GM18505 (cell line): ENCODE measurements at regions not wholly inside any gene's neighbourhood (a gene's known extent, or its start where the extent isn't known, plus 50 kb on each side); places are given as distances from the start of the nearest gene placed in this dataset.
"Not testable (repeated sequence)": the region's sequence is repeated elsewhere in the genome, so short reads cannot be mapped to it uniquely, and the experiment has no call there.

Experiments used
- ATAC-seq: cut with Tn5 transposase; IDR thresholded peaks from one replicate; pipeline ENCODE4 v1.9.1; 2021; ENCODE audit not compliant: unreplicated experiment
- POLR2A ChIP-seq: IDR thresholded peaks from 4 replicates; pipeline ENCODE4 v1.6.1; 2011; ENCODE audit warnings: borderline replicate concordance; ENCODE audit not compliant: insufficient read depth, insufficient read length; ENCODE audit errors: extremely low read depth

- ATAC-seq, result no peak
- TF ChIP-seq POLR2A, result no peak
Observed at GRCh38 chr5:130651440-130651839, 513.6 kb downstream of the HINT1 start.

DNA sequence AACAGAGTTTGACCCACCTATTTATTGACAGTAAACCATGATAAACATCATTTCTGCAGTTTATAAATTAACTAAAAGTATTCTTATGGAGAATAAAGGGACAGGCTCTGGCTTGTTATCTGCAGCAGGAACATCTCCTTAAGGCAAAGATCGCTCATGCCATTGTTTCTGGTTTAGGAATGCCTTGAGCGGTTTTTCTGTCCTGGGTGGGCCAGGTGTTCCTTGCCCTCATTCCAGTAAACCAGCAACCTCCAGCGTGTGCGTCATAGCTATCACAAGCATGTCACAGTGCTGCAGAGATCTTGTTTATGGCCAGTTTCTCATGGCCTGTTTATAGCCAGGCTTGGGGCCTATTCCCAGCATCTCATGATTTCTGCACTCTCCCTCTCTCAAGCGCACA, 521.7 kb downstream of the HINT1 start:
- no peak for TF ChIP-seq POLR2A
- ATAC-seq, result no peak

DNA sequence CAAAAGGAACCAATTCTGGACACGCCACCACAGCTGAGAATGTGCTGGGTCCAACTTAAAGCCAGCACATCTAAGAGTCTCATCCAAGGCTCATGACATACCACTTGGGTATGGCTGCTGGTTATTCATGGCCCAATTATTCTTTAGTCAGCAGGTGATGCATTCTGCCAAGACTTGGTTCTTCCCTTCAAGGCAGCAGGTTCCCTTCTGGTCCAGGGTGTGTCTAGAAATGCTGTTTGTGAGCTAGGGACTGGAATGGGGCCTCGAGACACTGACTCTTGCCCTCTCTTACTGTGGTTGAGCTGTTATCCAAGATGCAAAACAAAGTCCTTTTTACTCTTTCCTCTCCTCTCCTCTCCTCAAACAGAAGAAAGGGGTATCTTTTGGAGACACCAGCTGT, 522.6 kb downstream of the HINT1 start:
- no peak for ATAC-seq

GRCh38 chr5:130627145-130627544, 537.9 kb downstream of the HINT1 start:
- no peak for TF ChIP-seq POLR2A
- ATAC-seq, result no peak

More for the DNA sequence above, 522.6 kb downstream of the HINT1 start:
- TF ChIP-seq POLR2A, result no peak

- ATAC-seq, result no peak
- TF ChIP-seq POLR2A, result no peak
Observed at GRCh38 chr5:130624805-130625204, 540.3 kb downstream of the HINT1 start.

GRCh38 chr5:130616161-130616560, 548.9 kb downstream of the HINT1 start:
- no peak for ATAC-seq
- no peak for TF ChIP-seq POLR2A

DNA sequence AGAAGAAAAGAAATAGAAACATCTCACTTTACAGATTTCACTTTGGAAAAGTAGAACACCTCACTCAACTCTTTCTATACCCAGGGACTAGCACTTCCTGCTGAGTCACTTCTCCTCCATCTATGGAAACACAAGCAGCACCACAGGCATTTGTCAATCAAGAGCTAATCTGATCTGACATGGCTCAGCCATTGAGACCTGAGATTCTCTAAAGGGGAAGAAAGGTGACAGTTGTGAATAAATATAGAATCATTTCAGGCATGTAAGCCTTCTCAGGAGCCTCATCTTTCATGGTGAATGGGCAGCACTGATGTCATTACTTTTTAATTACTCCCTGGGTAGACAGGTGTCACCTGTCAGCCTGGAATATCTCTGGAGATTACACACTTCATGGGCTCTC, 559.8 kb downstream of the HINT1 start:
- no peak for ATAC-seq
- TF ChIP-seq POLR2A, result no peak

DNA sequence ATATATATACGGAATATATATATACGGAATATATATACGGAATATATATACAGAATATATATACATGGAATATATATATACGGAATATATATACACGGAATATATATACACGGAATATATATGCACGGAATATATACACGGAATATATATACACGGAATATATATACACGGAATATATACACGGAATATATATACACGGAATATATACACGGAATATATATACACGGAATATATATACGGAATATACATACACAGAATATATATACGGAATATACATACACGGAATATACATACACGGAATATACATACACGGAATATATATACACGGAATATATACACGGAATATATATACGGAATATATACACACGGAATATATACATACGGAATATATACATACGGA, 568.4 kb downstream of the HINT1 start:
- not testable (repeated sequence) for ATAC-seq

GRCh38 chr5:130580264-130580663, 584.8 kb downstream of the HINT1 start:
- ATAC-seq, result no peak
- no peak for TF ChIP-seq POLR2A

- no peak for TF ChIP-seq POLR2A
Observed at GRCh38 chr5:130578354-130578753, 586.7 kb downstream of the HINT1 start.

DNA sequence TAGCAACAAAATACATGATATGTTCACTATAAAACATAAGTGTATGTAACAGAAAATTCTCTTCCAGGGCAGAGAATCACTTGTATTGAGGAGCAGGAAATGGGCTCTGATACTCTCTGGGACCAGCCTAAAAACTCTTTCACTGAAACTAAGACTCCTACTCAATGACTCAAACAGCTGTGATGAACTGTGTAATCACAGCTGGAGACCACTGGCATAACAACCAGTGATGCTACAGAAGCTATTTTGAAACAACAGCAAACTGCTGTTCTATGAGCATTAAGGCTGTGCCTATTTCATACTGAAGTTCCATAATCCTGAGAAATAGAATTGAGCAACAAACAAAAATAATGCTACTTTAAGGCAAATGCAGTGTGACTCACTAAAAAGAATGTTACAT, 594.0 kb downstream of the HINT1 start:
- no peak for ATAC-seq
- TF ChIP-seq POLR2A, result no peak

More at GRCh38 chr5:130578354-130578753, 586.7 kb downstream of the HINT1 start:
- ATAC-seq, result no peak

DNA sequence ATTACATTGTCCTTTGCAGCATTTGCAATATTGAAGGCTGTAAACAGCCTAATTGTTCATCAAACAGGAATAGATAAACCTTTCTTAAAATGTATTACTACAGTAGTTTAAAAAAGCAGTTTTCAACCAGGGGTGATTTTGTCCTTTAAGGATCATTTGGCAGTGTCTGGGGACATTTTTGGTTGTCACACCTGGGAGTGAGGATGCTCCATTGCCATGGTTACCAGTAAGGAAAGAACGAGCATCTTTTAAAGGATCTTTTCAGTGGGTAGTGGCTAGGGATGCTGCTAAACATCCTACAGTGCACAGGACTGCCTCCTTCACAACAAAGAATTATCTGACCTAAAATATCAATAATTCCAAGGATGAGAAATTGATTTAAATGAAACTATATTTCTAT, 596.3 kb downstream of the HINT1 start:
- no peak for ATAC-seq
- TF ChIP-seq POLR2A, result no peak

- ATAC-seq, result no peak
Observed at GRCh38 chr5:130555429-130555828, 609.6 kb downstream of the HINT1 start.

GRCh38 chr5:130550562-130550928, 614.5 kb downstream of the HINT1 start:
- ATAC-seq, result no peak

More at GRCh38 chr5:130555429-130555828, 609.6 kb downstream of the HINT1 start:
- TF ChIP-seq POLR2A, result no peak

DNA sequence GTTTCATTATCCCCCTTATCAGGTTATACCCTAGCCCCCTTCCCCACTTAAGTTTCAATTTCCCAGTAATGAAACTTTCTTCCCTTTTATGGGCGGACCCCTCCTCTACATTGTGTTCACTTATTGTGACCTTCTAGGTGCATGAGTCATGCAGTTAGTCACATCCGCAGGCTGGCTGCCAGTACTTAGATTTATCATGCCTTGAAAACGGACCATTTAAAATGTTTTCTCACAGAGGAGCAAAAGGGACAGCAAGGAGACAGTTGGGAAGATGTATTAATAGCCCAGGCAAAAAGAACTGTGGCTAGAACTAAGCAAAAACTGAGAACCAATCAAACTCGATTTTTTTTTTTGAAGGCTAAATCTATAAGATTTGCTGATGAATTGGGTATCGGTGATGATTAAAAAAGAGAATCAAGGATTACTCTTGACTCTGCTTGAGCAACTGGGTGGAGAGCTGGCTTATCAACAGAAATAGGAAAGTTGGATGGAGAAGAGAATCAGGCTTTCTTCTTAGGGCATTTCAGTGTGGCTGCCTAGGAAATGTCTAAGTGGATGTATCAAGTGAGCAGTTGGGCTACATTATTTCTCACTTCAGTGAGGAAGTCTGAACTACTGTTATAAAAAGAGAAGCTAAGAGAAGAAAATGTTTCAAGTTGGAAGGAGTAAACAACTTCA, 615.0 kb downstream of the HINT1 start:
- no peak for ATAC-seq
- no peak for TF ChIP-seq POLR2A

More at GRCh38 chr5:130550562-130550928, 614.5 kb downstream of the HINT1 start:
- TF ChIP-seq POLR2A, result no peak

GRCh38 chr5:130546211-130546610, 618.8 kb downstream of the HINT1 start:
- TF ChIP-seq POLR2A, result no peak
- no peak for ATAC-seq

GRCh38 chr5:130545291-130545690, 619.8 kb downstream of the HINT1 start:
- TF ChIP-seq POLR2A, result no peak

More at GRCh38 chr5:130545291-130545690, 619.8 kb downstream of the HINT1 start:
- no peak for ATAC-seq
